ENCODE measurements at regions not wholly inside any gene's neighbourhood (a gene's known extent, or its start where the extent isn't known, plus 50 kb on each side); places are given as distances from the start of the nearest gene placed in this dataset.

GRCh38 chr2:215754546-215754945 lies 258.8 kb downstream of the MREG start:
- H3K27ac Mint-ChIP-seq (ENCODE audit: unreplicated experiment), result no peak overlapping the region
- no peaks in the 10 kb centered on the region for H3K36me3 Mint-ChIP-seq (ENCODE audit: unreplicated experiment)
- DNase-seq, result no peak
- no peak overlapping the region for H3K4me3 Mint-ChIP-seq (ENCODE audit: unreplicated experiment)
- no peaks in the 10 kb centered on the region for H3K9me3 Mint-ChIP-seq (ENCODE audit: unreplicated experiment)
- no peak for TF ChIP-seq CTCF (IDR thresholded peaks at IDR 0.05; ENCODE audit: partially characterized antibody, unreplicated experiment)
- no peaks in the 10 kb centered on the region for H3K27me3 Mint-ChIP-seq (ENCODE audit: unreplicated experiment)
- H3K4me1 Mint-ChIP-seq (ENCODE audit: low read depth, unreplicated experiment), result peaks cover 3% of the 10 kb centered on the region

GRCh38 chr2:215753808-215754207 lies 259.5 kb downstream of the MREG start:
- H3K4me3 Mint-ChIP-seq (ENCODE audit: unreplicated experiment), result no peak overlapping the region
- H3K36me3 Mint-ChIP-seq (ENCODE audit: unreplicated experiment), result no peaks in the 10 kb centered on the region
- no peak for TF ChIP-seq CTCF (IDR thresholded peaks at IDR 0.05; ENCODE audit: partially characterized antibody, unreplicated experiment)
- no peaks in the 10 kb centered on the region for H3K9me3 Mint-ChIP-seq (ENCODE audit: unreplicated experiment)
- no peak overlapping the region for H3K27ac Mint-ChIP-seq (ENCODE audit: unreplicated experiment)
- H3K27me3 Mint-ChIP-seq (ENCODE audit: unreplicated experiment), result no peaks in the 10 kb centered on the region
- no peak for DNase-seq
- peaks cover 3% of the 10 kb centered on the region for H3K4me1 Mint-ChIP-seq (ENCODE audit: low read depth, unreplicated experiment)

GRCh38 chr2:215752991-215753390 lies 260.4 kb downstream of the MREG start:
- Mint-ChIP-seq H3K4me3 (ENCODE audit: unreplicated experiment) (no peak overlapping the region), H3K9me3 (ENCODE audit: unreplicated experiment) (no peaks in the 10 kb centered on the region), H3K27me3 (ENCODE audit: unreplicated experiment) (no peaks in the 10 kb centered on the region), H3K4me1 (ENCODE audit: low read depth, unreplicated experiment) (peaks cover 3% of the 10 kb centered on the region), H3K27ac (ENCODE audit: unreplicated experiment) (no peak overlapping the region), H3K36me3 (ENCODE audit: unreplicated experiment) (no peaks in the 10 kb centered on the region)
- TF ChIP-seq CTCF (IDR thresholded peaks at IDR 0.05; ENCODE audit: partially characterized antibody, unreplicated experiment), result no peak
- no peak for DNase-seq

GRCh38 chr2:215752436-215752835 lies 260.9 kb downstream of the MREG start:
- H3K9me3 Mint-ChIP-seq (ENCODE audit: unreplicated experiment), result no peaks in the 10 kb centered on the region
- no peak overlapping the region for H3K27ac Mint-ChIP-seq (ENCODE audit: unreplicated experiment)
- no peaks in the 10 kb centered on the region for H3K36me3 Mint-ChIP-seq (ENCODE audit: unreplicated experiment)
- DNase-seq, result no peak
- H3K4me1 Mint-ChIP-seq (ENCODE audit: low read depth, unreplicated experiment), result peaks cover 3% of the 10 kb centered on the region
- TF ChIP-seq CTCF (IDR thresholded peaks at IDR 0.05; ENCODE audit: partially characterized antibody, unreplicated experiment), result no peak
- no peak overlapping the region for H3K4me3 Mint-ChIP-seq (ENCODE audit: unreplicated experiment)
- no peaks in the 10 kb centered on the region for H3K27me3 Mint-ChIP-seq (ENCODE audit: unreplicated experiment)

- Mint-ChIP-seq H3K4me1 (ENCODE audit: low read depth, unreplicated experiment) (peaks cover 3% of the 10 kb centered on the region), H3K27me3 (ENCODE audit: unreplicated experiment) (no peaks in the 10 kb centered on the region), H3K4me3 (ENCODE audit: unreplicated experiment) (no peak overlapping the region), H3K9me3 (ENCODE audit: unreplicated experiment) (no peaks in the 10 kb centered on the region), H3K36me3 (ENCODE audit: unreplicated experiment) (no peaks in the 10 kb centered on the region), H3K27ac (ENCODE audit: unreplicated experiment) (no peak overlapping the region)
- DNase-seq, result no peak
- TF ChIP-seq CTCF (IDR thresholded peaks at IDR 0.05; ENCODE audit: partially characterized antibody, unreplicated experiment), result no peak
Measured at GRCh38 chr2:215751911-215752272, 261.5 kb downstream of the MREG start.
